ENCODE measurements at regions not wholly inside any gene's neighbourhood (a gene's known extent, or its start where the extent isn't known, plus 50 kb on each side); places are given as distances from the start of the nearest gene placed in this dataset.
"Not testable (repeated sequence)": the region's sequence is repeated elsewhere in the genome, so short reads cannot be mapped to it uniquely, and the experiment has no call there.

- ChIA-PET CTCF (interaction anchor here (0.6 kb wide), 1 partner anchor 896 kb away, joined by 3 read pairs; no protein-coding TSS in a partner anchor), POLR2A (no interaction called here)
- no peak overlapping the region for H3K4me3 ChIP-seq (ENCODE audit: low read depth, low read length)
- DNase-seq (ENCODE audit: low read depth, low spot score) = no peak
- TF ChIP-seq CTCF (IDR thresholded peaks at IDR 0.05; ENCODE audit: insufficient read depth, low read length, missing control alignments) = no peak
These were observed 69.9 kb upstream of the SHANK2 start for GRCh38 chr11:71322192-71322735.

GRCh38 chr11:71321433-71322191 lies 69.2 kb upstream of the SHANK2 start:
- ChIA-PET CTCF (interaction anchor here (0.6 kb wide), 1 partner anchor 896 kb away, joined by 3 read pairs; no protein-coding TSS in a partner anchor), POLR2A (no interaction called here)
- DNase-seq (ENCODE audit: low read depth, low spot score) = no peak
- no peak overlapping the region for H3K4me3 ChIP-seq (ENCODE audit: low read depth, low read length)
- no peak for TF ChIP-seq CTCF (IDR thresholded peaks at IDR 0.05; ENCODE audit: insufficient read depth, low read length, missing control alignments)

GRCh38 chr11:71316701-71317100 lies 64.3 kb upstream of the SHANK2 start:
- POLR2A ChIA-PET = no interaction called here
- TF ChIP-seq CTCF (IDR thresholded peaks at IDR 0.05; ENCODE audit: insufficient read depth, low read length, missing control alignments) = no peak
- H3K4me3 ChIP-seq (ENCODE audit: low read depth, low read length) = no peak overlapping the region
- CTCF ChIA-PET = no interaction called here
- DNase-seq (ENCODE audit: low read depth, low spot score) = no peak

DNA sequence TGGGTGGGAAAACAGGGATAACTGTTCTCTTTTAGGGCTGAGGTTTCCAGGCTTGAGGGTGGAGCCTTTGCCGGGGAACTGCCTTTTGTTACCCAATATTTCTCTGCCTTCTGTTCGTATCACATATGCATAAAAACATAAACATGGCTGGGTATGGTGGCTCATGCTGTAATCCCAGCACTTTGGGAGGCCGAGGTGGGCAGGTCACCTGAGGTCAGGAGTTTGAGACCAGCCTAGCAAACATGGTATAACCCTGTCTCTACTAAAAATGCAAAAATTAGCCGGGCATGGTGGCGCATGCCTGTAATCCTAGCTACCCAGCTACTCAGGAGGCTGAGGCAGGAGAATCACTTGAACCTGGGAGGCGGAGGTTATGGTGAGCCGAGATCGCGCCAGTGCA lies 60.2 kb upstream of the SHANK2 start:
- CTCF ChIA-PET = interaction anchor here (1.1 kb wide), 1 partner anchor 15 kb away, joined by 3 read pairs; no protein-coding TSS in a partner anchor
- H3K4me3 ChIP-seq (ENCODE audit: low read depth, low read length); DNase-seq (ENCODE audit: low read depth, low spot score); POLR2A ChIA-PET: not testable (repeated sequence)

- ChIA-PET POLR2A (no interaction called here), CTCF (interaction anchor here (1.1 kb wide), 1 partner anchor 16 kb away, joined by 3 read pairs; no protein-coding TSS in a partner anchor)
- DNase-seq (ENCODE audit: low read depth, low spot score) = no peak
- no peak overlapping the region for H3K4me3 ChIP-seq (ENCODE audit: low read depth, low read length)
- TF ChIP-seq CTCF (IDR thresholded peaks at IDR 0.05; ENCODE audit: insufficient read depth, low read length, missing control alignments) = no peak
These were observed 59.6 kb upstream of the SHANK2 start for GRCh38 chr11:71311928-71312510.

GRCh38 chr11:71311176-71311925 lies 59.0 kb upstream of the SHANK2 start:
- DNase-seq (ENCODE audit: low read depth, low spot score) = no peak
- no peak for TF ChIP-seq CTCF (IDR thresholded peaks at IDR 0.05; ENCODE audit: insufficient read depth, low read length, missing control alignments)
- CTCF ChIA-PET = no interaction called here
- POLR2A ChIA-PET = no interaction called here
- H3K4me3 ChIP-seq (ENCODE audit: low read depth, low read length) = no peak overlapping the region
